ENCODE measurements at regions not wholly inside any gene's neighbourhood (a gene's known extent, or its start where the extent isn't known, plus 50 kb on each side); places are given as distances from the start of the nearest gene placed in this dataset.
"Not testable (repeated sequence)": the region's sequence is repeated elsewhere in the genome, so short reads cannot be mapped to it uniquely, and the experiment has no call there.

DNA sequence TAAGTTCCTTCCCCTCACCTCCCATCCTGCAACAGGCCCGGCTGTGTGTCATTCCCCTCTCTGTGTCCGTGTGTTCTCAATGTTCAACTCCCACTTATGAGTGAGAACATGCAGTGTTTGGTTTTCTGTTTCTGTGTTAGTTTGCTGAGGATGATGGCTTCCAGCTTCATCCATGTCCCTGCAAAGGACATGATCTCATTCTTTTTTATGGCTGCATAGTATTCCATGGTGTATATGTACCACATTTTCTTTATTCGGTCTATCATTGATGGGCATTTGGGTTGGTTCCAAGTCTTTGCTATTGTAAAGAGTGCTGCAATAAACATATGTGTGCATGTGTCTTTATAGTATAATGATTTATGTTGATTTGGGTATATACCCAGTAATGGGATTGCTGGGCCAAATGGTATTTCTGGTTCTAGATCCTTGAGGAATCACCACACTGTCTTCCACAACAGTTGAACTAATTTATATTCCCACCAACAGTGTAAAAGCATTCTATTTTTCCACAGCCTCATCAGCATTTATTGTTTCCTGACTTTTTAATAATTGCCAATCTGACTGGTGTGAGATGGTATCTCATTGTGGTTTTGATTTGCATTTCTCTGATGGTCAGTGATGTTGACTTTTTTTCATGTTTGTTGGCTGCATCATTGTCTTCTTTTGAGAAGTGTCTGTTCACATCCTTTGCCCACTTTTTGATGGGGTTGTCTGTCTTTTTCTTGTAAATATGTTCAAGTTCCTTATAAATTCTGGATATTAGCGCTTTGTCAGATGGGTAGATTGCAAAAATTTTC lies 174.1 kb upstream of the PHACTR1 start:
- TF ChIP-seq, protein P1, sequence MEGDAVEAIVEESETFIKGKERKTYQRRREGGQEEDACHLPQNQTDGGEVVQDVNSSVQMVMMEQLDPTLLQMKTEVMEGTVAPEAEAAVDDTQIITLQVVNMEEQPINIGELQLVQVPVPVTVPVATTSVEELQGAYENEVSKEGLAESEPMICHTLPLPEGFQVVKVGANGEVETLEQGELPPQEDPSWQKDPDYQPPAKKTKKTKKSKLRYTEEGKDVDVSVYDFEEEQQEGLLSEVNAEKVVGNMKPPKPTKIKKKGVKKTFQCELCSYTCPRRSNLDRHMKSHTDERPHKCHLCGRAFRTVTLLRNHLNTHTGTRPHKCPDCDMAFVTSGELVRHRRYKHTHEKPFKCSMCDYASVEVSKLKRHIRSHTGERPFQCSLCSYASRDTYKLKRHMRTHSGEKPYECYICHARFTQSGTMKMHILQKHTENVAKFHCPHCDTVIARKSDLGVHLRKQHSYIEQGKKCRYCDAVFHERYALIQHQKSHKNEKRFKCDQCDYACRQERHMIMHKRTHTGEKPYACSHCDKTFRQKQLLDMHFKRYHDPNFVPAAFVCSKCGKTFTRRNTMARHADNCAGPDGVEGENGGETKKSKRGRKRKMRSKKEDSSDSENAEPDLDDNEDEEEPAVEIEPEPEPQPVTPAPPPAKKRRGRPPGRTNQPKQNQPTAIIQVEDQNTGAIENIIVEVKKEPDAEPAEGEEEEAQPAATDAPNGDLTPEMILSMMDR (IDR thresholded peaks at IDR 0.05), result not testable (repeated sequence)
- TF ChIP-seq, protein P2, sequence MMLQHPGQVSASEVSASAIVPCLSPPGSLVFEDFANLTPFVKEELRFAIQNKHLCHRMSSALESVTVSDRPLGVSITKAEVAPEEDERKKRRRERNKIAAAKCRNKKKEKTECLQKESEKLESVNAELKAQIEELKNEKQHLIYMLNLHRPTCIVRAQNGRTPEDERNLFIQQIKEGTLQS (CRISPR knock-in tag; conservative IDR thresholded peaks at IDR 0.05), result not testable (repeated sequence)
- not testable (repeated sequence) for TF ChIP-seq JUN (CRISPR knock-in tag; IDR thresholded peaks at IDR 0.05); ATF1 (CRISPR knock-in tag; IDR thresholded peaks at IDR 0.05); ZBTB21 (CRISPR knock-in tag; IDR thresholded peaks at IDR 0.05; ENCODE audit: borderline replicate concordance); HMGA2 (CRISPR knock-in tag; IDR thresholded peaks at IDR 0.05); KAT7 (CRISPR knock-in tag; IDR thresholded peaks at IDR 0.05; ENCODE audit: borderline replicate concordance); NR1H2 (CRISPR knock-in tag; IDR thresholded peaks at IDR 0.05); SP1 (CRISPR knock-in tag; conservative IDR thresholded peaks at IDR 0.05); ZNF263 (CRISPR knock-in tag; IDR thresholded peaks at IDR 0.05; ENCODE audit: low read depth)
- TF ChIP-seq, protein P3, sequence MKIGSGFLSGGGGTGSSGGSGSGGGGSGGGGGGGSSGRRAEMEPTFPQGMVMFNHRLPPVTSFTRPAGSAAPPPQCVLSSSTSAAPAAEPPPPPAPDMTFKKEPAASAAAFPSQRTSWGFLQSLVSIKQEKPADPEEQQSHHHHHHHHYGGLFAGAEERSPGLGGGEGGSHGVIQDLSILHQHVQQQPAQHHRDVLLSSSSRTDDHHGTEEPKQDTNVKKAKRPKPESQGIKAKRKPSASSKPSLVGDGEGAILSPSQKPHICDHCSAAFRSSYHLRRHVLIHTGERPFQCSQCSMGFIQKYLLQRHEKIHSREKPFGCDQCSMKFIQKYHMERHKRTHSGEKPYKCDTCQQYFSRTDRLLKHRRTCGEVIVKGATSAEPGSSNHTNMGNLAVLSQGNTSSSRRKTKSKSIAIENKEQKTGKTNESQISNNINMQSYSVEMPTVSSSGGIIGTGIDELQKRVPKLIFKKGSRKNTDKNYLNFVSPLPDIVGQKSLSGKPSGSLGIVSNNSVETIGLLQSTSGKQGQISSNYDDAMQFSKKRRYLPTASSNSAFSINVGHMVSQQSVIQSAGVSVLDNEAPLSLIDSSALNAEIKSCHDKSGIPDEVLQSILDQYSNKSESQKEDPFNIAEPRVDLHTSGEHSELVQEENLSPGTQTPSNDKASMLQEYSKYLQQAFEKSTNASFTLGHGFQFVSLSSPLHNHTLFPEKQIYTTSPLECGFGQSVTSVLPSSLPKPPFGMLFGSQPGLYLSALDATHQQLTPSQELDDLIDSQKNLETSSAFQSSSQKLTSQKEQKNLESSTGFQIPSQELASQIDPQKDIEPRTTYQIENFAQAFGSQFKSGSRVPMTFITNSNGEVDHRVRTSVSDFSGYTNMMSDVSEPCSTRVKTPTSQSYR (CRISPR knock-in tag; IDR thresholded peaks at IDR 0.05), result not testable (repeated sequence)
- TF ChIP-seq, protein P4, sequence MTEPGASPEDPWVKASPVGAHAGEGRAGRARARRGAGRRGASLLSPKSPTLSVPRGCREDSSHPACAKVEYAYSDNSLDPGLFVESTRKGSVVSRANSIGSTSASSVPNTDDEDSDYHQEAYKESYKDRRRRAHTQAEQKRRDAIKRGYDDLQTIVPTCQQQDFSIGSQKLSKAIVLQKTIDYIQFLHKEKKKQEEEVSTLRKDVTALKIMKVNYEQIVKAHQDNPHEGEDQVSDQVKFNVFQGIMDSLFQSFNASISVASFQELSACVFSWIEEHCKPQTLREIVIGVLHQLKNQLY (CRISPR knock-in tag; IDR thresholded peaks at IDR 0.05), result not testable (repeated sequence)
- TF ChIP-seq, protein P5, sequence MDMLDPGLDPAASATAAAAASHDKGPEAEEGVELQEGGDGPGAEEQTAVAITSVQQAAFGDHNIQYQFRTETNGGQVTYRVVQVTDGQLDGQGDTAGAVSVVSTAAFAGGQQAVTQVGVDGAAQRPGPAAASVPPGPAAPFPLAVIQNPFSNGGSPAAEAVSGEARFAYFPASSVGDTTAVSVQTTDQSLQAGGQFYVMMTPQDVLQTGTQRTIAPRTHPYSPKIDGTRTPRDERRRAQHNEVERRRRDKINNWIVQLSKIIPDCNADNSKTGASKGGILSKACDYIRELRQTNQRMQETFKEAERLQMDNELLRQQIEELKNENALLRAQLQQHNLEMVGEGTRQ (CRISPR knock-in tag; IDR thresholded peaks at IDR 0.05), result not testable (repeated sequence)
- TF ChIP-seq, protein P6, sequence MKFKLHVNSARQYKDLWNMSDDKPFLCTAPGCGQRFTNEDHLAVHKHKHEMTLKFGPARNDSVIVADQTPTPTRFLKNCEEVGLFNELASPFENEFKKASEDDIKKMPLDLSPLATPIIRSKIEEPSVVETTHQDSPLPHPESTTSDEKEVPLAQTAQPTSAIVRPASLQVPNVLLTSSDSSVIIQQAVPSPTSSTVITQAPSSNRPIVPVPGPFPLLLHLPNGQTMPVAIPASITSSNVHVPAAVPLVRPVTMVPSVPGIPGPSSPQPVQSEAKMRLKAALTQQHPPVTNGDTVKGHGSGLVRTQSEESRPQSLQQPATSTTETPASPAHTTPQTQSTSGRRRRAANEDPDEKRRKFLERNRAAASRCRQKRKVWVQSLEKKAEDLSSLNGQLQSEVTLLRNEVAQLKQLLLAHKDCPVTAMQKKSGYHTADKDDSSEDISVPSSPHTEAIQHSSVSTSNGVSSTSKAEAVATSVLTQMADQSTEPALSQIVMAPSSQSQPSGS (CRISPR knock-in tag; IDR thresholded peaks at IDR 0.05; ENCODE audit: borderline replicate concordance, low read depth), result not testable (repeated sequence)
